HK-2 (cell line): ENCODE measurements at regions not wholly inside any gene's neighbourhood (a gene's known extent, or its start where the extent isn't known, plus 50 kb on each side); places are given as distances from the start of the nearest gene placed in this dataset.

Experiments
- DNase-seq: peaks from one replicate; pipeline ENCODE4 v3.0.0-alpha.2; 2018; ENCODE audit not compliant: unreplicated experiment

DNA sequence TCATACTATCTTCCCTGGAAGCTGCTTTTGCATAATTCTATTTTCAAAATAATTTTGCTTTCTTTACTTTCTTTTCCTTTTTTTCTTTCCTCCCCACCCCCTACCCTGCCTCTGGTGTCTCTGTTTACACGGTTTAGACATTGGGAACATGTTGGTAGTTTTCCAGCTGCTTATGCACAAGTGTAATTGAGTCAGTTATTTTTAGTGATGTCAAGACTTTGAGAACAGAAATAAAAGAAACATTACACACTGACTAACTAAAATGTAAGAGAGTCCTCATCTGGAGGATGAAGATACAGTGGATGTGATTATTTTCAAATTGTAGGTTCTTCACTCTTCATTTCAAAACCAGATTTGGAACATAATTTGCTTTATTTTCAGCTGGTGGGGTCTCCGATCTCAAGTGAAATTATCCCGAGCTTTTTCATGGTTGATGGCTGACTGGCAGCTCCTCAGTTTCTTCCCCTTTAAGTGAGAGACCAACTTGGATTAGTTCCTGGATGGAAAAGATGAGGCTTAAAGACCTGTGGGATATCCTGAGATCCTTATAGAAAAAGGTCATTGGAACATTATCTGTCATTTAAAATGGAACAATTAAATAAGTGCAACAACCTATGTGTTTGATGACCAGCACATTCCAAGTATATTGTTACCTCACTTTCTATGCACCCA is 154.4 kb upstream of the ZNF462 start:
- no peak for DNase-seq

DNA sequence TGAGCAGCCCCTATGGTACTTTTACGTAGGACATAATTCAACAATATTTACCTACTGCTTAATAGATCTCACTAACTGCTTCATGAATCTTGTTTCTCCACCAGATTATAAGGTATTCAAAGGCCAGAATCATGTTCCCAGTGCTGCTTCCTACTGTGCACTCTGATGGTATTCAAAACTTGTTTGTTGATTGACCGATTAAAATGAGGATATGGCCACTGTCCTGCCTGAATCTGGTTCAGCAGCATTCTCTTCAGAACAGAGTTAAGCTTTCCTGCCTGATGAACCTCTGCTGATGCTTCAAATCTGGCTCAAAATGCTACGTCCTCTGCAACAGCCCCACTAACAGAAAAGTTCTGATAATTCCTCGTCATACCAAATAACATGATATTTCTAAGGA is 150.7 kb upstream of the ZNF462 start:
- no peak for DNase-seq

GRCh38 chr9:106713206-106713605 is 149.8 kb upstream of the ZNF462 start:
- no peak for DNase-seq

DNA sequence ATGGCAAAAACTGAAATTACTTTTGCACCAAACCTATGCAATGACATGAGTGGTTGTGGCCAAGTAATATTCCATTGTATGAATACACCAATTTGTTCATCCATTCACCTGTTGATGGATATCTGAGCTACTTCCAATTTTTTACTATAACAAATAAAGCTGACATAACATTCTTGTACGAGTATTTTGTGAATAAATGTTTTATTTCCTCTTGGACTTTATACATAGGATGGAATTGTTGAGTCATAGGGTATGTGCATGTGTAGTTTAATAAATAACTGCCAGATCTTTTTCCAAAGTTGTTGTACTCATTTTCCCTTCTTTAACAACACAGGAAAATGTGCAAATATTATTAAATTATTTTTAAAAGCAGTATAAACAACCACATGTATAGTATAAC is 146.1 kb upstream of the ZNF462 start:
- DNase-seq: no peak

GRCh38 chr9:106717686-106718085 is 145.3 kb upstream of the ZNF462 start:
- DNase-seq: peak; percentile 14

DNA sequence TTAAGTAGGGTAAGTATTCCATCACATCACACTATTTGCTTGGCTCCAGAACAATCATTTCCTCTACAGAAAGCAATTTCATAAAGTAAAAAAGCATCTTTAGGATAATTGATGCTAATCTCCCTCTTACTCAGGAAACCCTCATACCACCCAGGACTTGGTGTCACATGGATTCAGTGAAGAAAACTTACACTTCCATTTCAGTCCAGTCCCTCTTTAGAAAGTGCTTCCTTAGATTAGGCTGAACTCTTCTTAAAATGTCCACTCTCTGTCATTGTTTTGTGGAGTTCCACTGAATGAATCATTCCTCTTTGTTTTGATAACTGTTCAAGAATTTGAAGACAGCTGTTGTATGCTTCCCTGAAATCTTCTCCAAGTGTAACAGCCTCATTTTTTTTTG is 144.0 kb upstream of the ZNF462 start:
- no peak for DNase-seq

GRCh38 chr9:106722051-106722753 is 140.8 kb upstream of the ZNF462 start:
- DNase-seq: no peak

DNA sequence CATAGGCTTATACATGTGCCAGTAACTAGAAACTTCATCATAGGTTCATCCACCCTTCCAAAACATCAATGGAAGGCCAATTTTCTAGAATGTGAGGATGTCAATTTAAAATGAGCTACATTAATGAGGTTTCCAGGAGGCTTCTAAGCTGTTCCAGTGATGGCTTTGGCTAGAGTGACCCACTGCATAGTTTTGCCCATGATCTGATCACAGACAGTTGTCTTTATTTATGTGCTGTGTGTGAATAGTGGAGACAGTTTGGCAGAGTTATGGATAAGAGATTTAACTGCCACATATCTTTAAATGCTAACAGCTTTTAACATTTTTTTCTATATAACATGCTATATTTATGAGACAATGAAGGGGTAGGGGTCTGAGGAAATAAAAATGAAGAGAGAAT is 139.0 kb upstream of the ZNF462 start:
- no peak for DNase-seq

- no peak for DNase-seq
These were observed 138.4 kb upstream of the ZNF462 start for GRCh38 chr9:106724566-106724965.

- DNase-seq: no peak
These were observed 136.7 kb upstream of the ZNF462 start for GRCh38 chr9:106726070-106726815.

DNA sequence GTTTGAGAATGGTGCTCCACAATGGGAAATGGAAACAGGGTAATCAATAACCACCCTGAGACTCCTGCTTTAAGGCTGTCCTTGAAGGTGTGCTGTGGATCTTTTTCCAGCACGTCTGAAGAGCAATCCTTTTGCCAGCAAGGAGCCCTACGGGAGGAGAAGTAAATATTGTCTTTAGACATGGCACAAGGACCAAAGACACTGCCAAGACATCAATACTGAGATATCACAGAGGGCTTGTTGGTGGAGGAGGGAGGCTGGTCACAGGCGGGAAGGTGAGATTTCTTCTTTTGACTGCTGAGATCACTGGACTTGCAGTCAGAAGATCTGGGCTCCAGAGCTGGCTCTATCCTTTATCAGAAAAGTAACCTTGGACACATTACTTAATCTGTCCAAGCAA is 135.0 kb upstream of the ZNF462 start:
- DNase-seq: no peak

GRCh38 chr9:106728860-106729259 is 134.1 kb upstream of the ZNF462 start:
- DNase-seq: no peak

DNA sequence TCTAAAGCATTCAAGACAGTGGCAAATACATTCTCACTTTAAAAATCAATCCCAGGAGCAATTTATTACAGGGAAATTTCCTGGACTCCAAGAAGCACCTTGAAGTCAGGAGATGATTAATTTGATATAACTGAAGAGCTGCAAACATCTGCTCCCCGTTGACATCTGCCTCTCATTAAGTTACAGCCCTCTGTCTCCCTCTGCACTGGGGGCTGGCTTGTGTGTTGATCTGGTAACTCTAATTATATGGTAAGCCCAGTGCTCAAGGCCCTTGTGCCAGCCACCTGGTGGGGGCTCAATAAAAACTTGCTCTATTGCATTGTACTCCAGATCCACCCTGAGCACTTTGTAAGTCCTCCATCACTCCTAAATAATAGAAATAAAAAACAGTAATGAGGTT is 131.1 kb upstream of the ZNF462 start:
- DNase-seq: no peak

DNA sequence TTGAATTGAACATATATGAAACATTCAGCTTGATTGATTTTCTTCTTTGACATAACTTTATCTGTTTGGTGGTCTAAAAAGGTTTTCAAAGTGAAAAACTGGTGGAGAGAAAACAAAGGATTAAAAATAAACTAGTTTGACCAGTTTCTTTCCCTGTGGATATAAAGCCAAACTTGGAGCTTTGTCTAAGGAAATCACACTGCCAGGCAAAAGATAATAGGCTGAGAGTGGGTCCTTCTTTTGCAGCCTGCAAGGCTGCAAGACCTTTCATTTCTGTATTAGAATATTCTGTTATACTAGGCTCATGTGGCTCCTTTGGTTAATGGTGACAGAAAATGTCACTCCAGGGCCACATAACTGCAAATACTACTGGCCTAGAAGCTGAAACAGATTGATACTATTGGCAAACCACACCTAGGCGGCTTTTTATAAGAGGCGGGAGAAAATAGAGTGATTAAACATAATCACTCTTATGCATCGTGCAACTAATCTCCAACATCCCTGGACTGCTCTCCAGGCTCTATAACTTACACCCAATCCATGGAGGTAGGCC is 129.1 kb upstream of the ZNF462 start:
- no peak for DNase-seq

GRCh38 chr9:106737516-106737915 is 125.5 kb upstream of the ZNF462 start:
- no peak for DNase-seq

DNA sequence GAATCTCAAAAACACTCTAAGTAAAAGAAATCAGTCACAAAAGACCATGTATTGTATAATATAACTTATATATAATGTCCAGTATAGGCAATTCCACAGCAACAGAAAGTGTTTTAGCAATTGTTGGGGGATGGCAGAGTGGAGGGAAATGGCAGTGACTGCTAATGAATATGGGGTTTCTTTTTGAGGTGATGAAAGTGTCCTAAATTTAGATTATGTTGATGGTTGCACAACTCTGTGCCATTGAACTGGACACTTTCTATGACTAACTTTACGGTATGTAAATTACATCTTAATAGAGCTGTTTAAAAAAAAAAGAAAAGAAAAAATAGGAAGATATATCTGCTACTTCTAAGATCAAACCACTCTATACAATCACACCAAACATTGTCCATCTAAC is 124.9 kb upstream of the ZNF462 start:
- no peak for DNase-seq

GRCh38 chr9:106745457-106745856 is 117.5 kb upstream of the ZNF462 start:
- no peak for DNase-seq

GRCh38 chr9:106745876-106746275 is 117.1 kb upstream of the ZNF462 start:
- DNase-seq: no peak

GRCh38 chr9:106751681-106752080 is 111.3 kb upstream of the ZNF462 start:
- DNase-seq: no peak

DNA sequence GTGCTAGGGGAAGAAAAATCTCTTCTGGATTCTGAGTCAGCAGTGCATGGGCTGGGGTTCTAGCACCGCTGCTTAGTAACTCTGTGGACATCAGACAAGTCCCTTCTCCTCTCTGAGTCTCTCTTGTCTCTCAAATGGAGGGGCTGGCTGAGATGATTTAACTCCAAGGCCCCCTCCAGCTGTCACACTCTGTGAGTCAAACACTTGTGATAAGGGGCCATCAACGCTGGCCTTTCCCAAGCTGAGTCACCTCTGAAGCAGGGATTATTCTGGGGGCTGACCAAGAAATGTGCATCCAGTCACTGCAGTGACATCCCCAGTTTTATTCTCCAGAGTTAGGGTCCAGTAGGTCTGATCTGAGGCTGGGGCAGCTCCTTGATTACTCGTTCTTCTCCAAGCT is 110.4 kb upstream of the ZNF462 start:
- peak; percentile 38 for DNase-seq

- peak; percentile 23 for DNase-seq
These were observed 109.8 kb upstream of the ZNF462 start for GRCh38 chr9:106753155-106753671.

DNA sequence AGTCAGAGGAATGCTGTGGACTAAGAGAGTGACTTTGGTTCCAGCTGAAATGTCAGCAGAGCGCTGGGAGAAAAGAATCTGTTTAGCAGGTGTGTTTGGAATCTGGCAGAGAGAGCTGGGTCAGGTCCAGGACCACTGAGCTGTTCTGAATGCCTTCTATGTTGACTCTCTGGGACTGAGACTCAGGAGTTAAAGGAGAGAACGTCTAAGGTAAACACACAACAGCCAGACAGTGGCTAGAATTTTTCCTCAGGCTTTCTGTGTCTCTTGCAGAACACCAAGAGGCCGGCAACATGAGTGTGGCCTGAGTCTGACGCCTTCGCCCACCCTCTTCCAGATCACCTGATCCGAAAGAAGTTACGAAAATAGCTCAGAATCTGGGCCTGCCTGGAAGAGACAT is 107.2 kb upstream of the ZNF462 start:
- DNase-seq: no peak
